Spleen (tissue), 7 donors: ENCODE measurements at regions not wholly inside any gene's neighbourhood (a gene's known extent, or its start where the extent isn't known, plus 50 kb on each side); places are given as distances from the start of the nearest gene placed in this dataset.

Experiments used
- POLR2A ChIP-seq, 3 donors: fragments of 450-650 bp; IDR thresholded peaks; one replicate each; pipeline ENCODE4 v1.5.1; 2017; ENCODE audit warnings: antibody characterized with exemption in 3 of 3, mild to moderate bottlenecking in 1 of 3
- POLR2AphosphoS5 ChIP-seq, 3 donors: sonication (generic); formaldehyde crosslinking; IDR thresholded peaks; one replicate each; pipeline ENCODE4 v1.5.1; 2017; ENCODE audit warnings: antibody characterized with exemption in 3 of 3
- TF ChIP-seq, protein P1 (sequence below), 11 experiments: fragments of 200-600 bp in 7 of 11; fragments of 450-650 bp in 4 of 11; sonication (generic) in 4 of 11; IDR thresholded peaks in 8 of 11; conservative IDR thresholded peaks in 3 of 11; 1 replicate in 7 of 11; 2 replicates in 4 of 11; pipeline versions ENCODE4 v1.4.0 to v1.8.0; 2016 to 2021; ENCODE audit warnings: antibody characterized with exemption in 11 of 11, inconsistent platforms in 4 of 11, mild to moderate bottlenecking in 1 of 11
- donor health status: DM: no; HTN: no; CAD: no; lungs with moderate emphysema.
- donor health status: DM: no; HTN: no; CAD: no.
- donor health status: DM: no; HTN: no; CAD: no.

DNA sequence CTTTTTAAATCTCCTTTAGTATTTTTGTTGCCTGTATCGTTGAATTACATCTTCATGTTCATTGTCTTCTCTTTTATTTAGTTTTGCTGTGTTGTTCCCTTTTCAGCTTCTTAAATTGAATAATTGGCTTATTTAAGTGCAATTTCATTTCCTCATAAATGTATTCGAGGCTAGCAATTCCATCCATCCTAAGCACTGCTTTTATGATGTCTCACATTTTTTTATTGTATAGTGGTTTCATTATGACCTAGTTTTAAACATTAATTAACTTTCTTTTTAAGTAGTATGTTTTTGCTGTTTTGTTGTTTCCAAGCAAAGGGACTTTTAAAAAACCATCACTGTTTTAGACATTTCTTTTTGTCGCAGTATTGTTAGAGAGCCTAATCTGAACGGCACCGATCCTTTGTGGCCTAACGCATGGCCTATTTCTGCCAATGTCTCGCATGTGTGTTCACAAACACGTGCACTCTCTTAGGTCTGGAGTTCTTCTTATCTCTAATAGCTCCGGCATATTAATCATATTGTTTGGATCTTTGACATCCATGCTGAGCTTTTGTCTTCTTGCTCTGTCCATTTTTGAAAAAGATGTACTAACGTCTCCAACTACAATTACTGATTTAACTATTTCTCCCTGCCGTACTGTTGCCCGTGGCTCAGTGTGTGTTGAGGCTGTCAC, 59.6 kb upstream of the ZNF516 start:
- TF ChIP-seq, protein P1, sequence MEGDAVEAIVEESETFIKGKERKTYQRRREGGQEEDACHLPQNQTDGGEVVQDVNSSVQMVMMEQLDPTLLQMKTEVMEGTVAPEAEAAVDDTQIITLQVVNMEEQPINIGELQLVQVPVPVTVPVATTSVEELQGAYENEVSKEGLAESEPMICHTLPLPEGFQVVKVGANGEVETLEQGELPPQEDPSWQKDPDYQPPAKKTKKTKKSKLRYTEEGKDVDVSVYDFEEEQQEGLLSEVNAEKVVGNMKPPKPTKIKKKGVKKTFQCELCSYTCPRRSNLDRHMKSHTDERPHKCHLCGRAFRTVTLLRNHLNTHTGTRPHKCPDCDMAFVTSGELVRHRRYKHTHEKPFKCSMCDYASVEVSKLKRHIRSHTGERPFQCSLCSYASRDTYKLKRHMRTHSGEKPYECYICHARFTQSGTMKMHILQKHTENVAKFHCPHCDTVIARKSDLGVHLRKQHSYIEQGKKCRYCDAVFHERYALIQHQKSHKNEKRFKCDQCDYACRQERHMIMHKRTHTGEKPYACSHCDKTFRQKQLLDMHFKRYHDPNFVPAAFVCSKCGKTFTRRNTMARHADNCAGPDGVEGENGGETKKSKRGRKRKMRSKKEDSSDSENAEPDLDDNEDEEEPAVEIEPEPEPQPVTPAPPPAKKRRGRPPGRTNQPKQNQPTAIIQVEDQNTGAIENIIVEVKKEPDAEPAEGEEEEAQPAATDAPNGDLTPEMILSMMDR (IDR thresholded peaks at IDR 0.05 in 8 of 11, conservative IDR thresholded peaks at IDR 0.05 in 3 of 11) = no peak
- TF ChIP-seq POLR2A (IDR thresholded peaks at IDR 0.05) = no peak
- TF ChIP-seq POLR2AphosphoS5 (IDR thresholded peaks at IDR 0.05) = no peak
